H1 (cell line): ENCODE measurements at regions not wholly inside any gene's neighbourhood (a gene's known extent, or its start where the extent isn't known, plus 50 kb on each side); places are given as distances from the start of the nearest gene placed in this dataset.

Experiments
- CTCF ChIA-PET: fragments of 300-600 bp; sonication (Branson Sonifier 250); formaldehyde crosslinking; loops from one replicate; lab custom pipeline; 2021; ENCODE audit not compliant: partially characterized antibody; lab: Charles Lee
- POLR2A ChIA-PET: fragments of 300-600 bp; sonication (Branson Sonifier 250); formaldehyde crosslinking; loops from one replicate; lab custom pipeline; 2021; ENCODE audit warnings: inconsistent platforms; ENCODE audit not compliant: partially characterized antibody; lab: Charles Lee
- DNase-seq, 2 experiments: peaks; one replicate each; pipeline versions ENCODE4 v3.0.0 to v3.0.0-alpha.2; 2010 to 2022; ENCODE audit warnings: low spot score in 2 of 2, low read depth in 1 of 2, mixed read lengths in 1 of 2
- FAIRE-seq: peaks from 2 replicates; lab custom pipeline; 2011; peaks lifted over from hg19 to GRCh38; lab: Jason Lieb, UNC
- H2AFZ ChIP-seq: 2 replicates; pipeline ENCODE4 v1.8.1; 2012; ENCODE audit warnings: low read length, inconsistent platforms
- H2AK5ac ChIP-seq: 2 replicates; pipeline ENCODE4 v1.6.1; 2013; ENCODE audit warnings: low read depth, low read length
- H2BK120ac ChIP-seq: replicated peaks from 2 replicates; pipeline ENCODE3; 2013; ENCODE audit warnings: low read depth, low read length, inconsistent platforms
- H2BK12ac ChIP-seq: 2 replicates; pipeline ENCODE4 v1.6.1; 2013; ENCODE audit warnings: low read depth, low read length
- H2BK15ac ChIP-seq: 2 replicates; pipeline ENCODE4 v1.6.1; 2013; ENCODE audit warnings: low read length
- H2BK20ac ChIP-seq: 2 replicates; pipeline ENCODE4 v1.6.1; 2013; ENCODE audit warnings: low read length
- H2BK5ac ChIP-seq: 2 replicates; pipeline ENCODE4 v1.6.1; 2013; ENCODE audit warnings: low read depth, low read length
- H3K14ac ChIP-seq: 2 replicates; pipeline ENCODE4 v1.6.1; 2013; ENCODE audit warnings: inconsistent platforms; ENCODE audit not compliant: insufficient read length
- H3K18ac ChIP-seq: 2 replicates; pipeline ENCODE4 v1.6.1; 2013; ENCODE audit warnings: low read length; ENCODE audit errors: extremely low read depth
- H3K23ac ChIP-seq: 2 replicates; pipeline ENCODE4 v1.6.1; 2013; ENCODE audit warnings: inconsistent platforms; ENCODE audit not compliant: insufficient read length
- H3K23me2 ChIP-seq: 2 replicates; pipeline ENCODE4 v1.6.1; 2013; ENCODE audit warnings: low read depth, low read length
- H3K27ac ChIP-seq: 2 replicates; pipeline ENCODE4 v1.6.1; 2011; ENCODE audit warnings: low read depth, low read length, inconsistent platforms
- H3K27me3 ChIP-seq, 4 experiments: replicated peaks in 1 of 4; 1 replicate in 1 of 4; 2 replicates in 3 of 4; pipeline versions ENCODE4 v1.6.1 to v1.8.1; 2011 to 2013; ENCODE audit warnings: low read length in 3 of 4, mild to moderate bottlenecking in 3 of 4, inconsistent platforms in 2 of 4, mixed read lengths in 2 of 4, moderate library complexity in 1 of 4; ENCODE audit not compliant: control insufficient read depth in 3 of 4, insufficient read depth in 3 of 4; ENCODE audit errors: extremely low read depth in 1 of 4
- H3K36me3 ChIP-seq, 4 experiments: 2 replicates each; pipeline versions ENCODE4 v1.6.1 to v1.8.1; 2011 to 2013; ENCODE audit warnings: mild to moderate bottlenecking in 4 of 4, low read length in 3 of 4, moderate library complexity in 2 of 4, control low read depth in 1 of 4, inconsistent platforms in 1 of 4; ENCODE audit not compliant: insufficient read depth in 4 of 4, control insufficient read depth in 2 of 4
- H3K4ac ChIP-seq: replicated peaks from 2 replicates; pipeline ENCODE3; 2013; ENCODE audit warnings: low read length, low read depth, mixed read lengths, inconsistent platforms; ENCODE audit not compliant: insufficient read length
- H3K4me1 ChIP-seq, 4 experiments: replicated peaks in 1 of 4; 1 replicate in 1 of 4; 2 replicates in 3 of 4; pipeline versions ENCODE4 v1.6.1 to v1.8.1; 2011 to 2013; ENCODE audit warnings: low read length in 3 of 4, inconsistent platforms in 2 of 4, mixed read lengths in 1 of 4; ENCODE audit not compliant: insufficient read depth in 4 of 4, control insufficient read depth in 3 of 4
- H3K4me2 ChIP-seq, 2 experiments: 2 replicates each; pipeline versions ENCODE4 v1.6.1 to v1.8.1; 2011 to 2013; ENCODE audit warnings: low read depth in 2 of 2, low read length in 2 of 2, control low read depth in 1 of 2, inconsistent platforms in 1 of 2, mild to moderate bottlenecking in 1 of 2; ENCODE audit not compliant: insufficient read depth in 1 of 2
- H3K4me3 ChIP-seq, 4 experiments: fragments of 200-600, 300-600 bp in 1 of 4; sonication (generic), shearing (Covaris generic), sonication (Bioruptor Twin) in 1 of 4; 2 replicates each; pipeline versions ENCODE4 v1.5.1 to v1.8.1; 2011 to 2016; ENCODE audit warnings: low read length in 4 of 4, low read depth in 3 of 4, control low read depth in 2 of 4, inconsistent platforms in 2 of 4, mild to moderate bottlenecking in 2 of 4, mixed read lengths in 1 of 4, moderate library complexity in 1 of 4; ENCODE audit not compliant: insufficient read depth in 2 of 4; ENCODE audit errors: extremely low read depth in 1 of 4
- H3K56ac ChIP-seq: replicated peaks from 2 replicates; pipeline ENCODE3; 2013; ENCODE audit warnings: low read depth, mild to moderate bottlenecking, mixed read lengths, low read length, inconsistent platforms; ENCODE audit not compliant: insufficient read length
- H3K79me1 ChIP-seq: 2 replicates; pipeline ENCODE4 v1.6.1; 2013; ENCODE audit warnings: low read depth, low read length, control low read depth
- H3K79me2 ChIP-seq, 2 experiments: 2 replicates each; pipeline versions ENCODE4 v1.6.1 to v1.8.1; 2012 to 2013; ENCODE audit warnings: low read length in 2 of 2, mild to moderate bottlenecking in 2 of 2, inconsistent platforms in 1 of 2; ENCODE audit not compliant: insufficient read depth in 2 of 2, control insufficient read depth in 1 of 2
- H3K9ac ChIP-seq, 4 experiments: replicated peaks in 1 of 4; 1 replicate in 1 of 4; 2 replicates in 3 of 4; pipeline versions ENCODE4 v1.6.1 to v1.8.1; 2011 to 2013; ENCODE audit warnings: low read depth in 3 of 4, low read length in 3 of 4, control low read depth in 2 of 4, mild to moderate bottlenecking in 2 of 4, moderate library complexity in 2 of 4, inconsistent platforms in 1 of 4; ENCODE audit errors: extremely low read depth in 1 of 4
- H3K9me3 ChIP-seq, 2 experiments: 2 replicates each; pipeline versions ENCODE4 v1.6.1 to v1.8.1; 2012 to 2013; ENCODE audit warnings: mild to moderate bottlenecking in 2 of 2, moderate library complexity in 2 of 2, control low read depth in 1 of 2, inconsistent platforms in 1 of 2, low read depth in 1 of 2, low read length in 1 of 2, mixed read lengths in 1 of 2; ENCODE audit not compliant: insufficient read depth in 2 of 2
- H4K20me1 ChIP-seq, 2 experiments: replicated peaks in 1 of 2; 2 replicates each; pipeline versions ENCODE3 to v1.8.1; 2011 to 2013; ENCODE audit warnings: inconsistent platforms in 2 of 2, low read length in 2 of 2, mild to moderate bottlenecking in 1 of 2; ENCODE audit not compliant: insufficient read depth in 2 of 2, control insufficient read depth in 1 of 2
- H4K5ac ChIP-seq: 2 replicates; pipeline ENCODE4 v1.6.1; 2013; ENCODE audit warnings: low read length, low read depth, mixed read lengths, inconsistent platforms; ENCODE audit not compliant: insufficient read length
- H4K8ac ChIP-seq: 2 replicates; pipeline ENCODE4 v1.8.0; 2013; ENCODE audit warnings: mild to moderate bottlenecking, moderate library complexity, low read length, inconsistent platforms; ENCODE audit not compliant: insufficient read depth; ENCODE audit errors: extremely low read depth
- H4K91ac ChIP-seq: replicated peaks from 2 replicates; pipeline ENCODE3; 2013; ENCODE audit warnings: low read length, mixed read lengths, inconsistent platforms; ENCODE audit not compliant: insufficient read length
- GTF2F1 ChIP-seq: IDR thresholded peaks from 2 replicates; pipeline ENCODE4 v1.6.1; 2012; ENCODE audit warnings: low read depth, low read length, improper control_type of control experiment, borderline replicate concordance
- PHF8 ChIP-seq: fragments of 200-600 bp; sonication (generic); conservative IDR thresholded peaks from 2 replicates; pipeline ENCODE4 v1.7.1; 2012; ENCODE audit warnings: low read depth, mild to moderate bottlenecking, inconsistent platforms, low read length, moderate library complexity
- SIX5 ChIP-seq: IDR thresholded peaks from 2 replicates; pipeline ENCODE4 v1.6.1; 2011; ENCODE audit warnings: mild to moderate bottlenecking, low read depth, low read length

DNA sequence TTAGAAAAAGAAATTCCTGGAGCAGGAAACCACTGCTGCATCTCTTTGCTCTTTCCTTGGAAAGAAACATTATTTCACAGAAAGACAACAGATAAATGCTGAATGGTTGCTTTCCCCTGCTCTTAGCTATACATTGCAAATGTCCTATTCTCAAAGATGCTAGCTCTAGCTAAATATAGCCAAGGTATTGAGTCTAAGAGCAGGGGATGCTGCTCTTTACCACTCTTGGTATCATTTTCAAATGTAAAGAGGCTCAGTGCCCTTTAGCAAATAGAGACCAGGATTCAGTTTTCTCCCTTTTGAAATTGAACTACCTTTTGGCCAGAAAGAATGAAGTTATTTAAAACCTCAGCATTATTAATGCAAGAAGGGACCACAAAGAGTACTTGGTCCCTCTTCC, 104.0 kb upstream of the FUT8 start:
- Histone ChIP-seq H2BK12ac (no peak overlapping the region), H3K18ac (no peak overlapping the region), H3K4me1 (peaks cover 0 to 3% (median 1%) of the 10 kb centered on the region in 4 experiments; a peak in 2 of 7 replicates), H3K79me2 (no peaks in the 10 kb centered on the region), H3K9ac (no peak overlapping the region), H2AK5ac (no peak overlapping the region), H2BK120ac (no peak overlapping the region), H3K79me1 (no peaks in the 10 kb centered on the region), H4K91ac (no peak overlapping the region), H2BK15ac (no peak overlapping the region), H3K4me2 (no peak overlapping the region), H3K56ac (no peak overlapping the region), H3K4ac (no peak overlapping the region), H4K5ac (no peak overlapping the region), H2BK5ac (no peak overlapping the region), H2AFZ (no peak overlapping the region), H2BK20ac (no peak overlapping the region), H3K27ac (no peak overlapping the region), H3K4me3 (no peak overlapping the region), H3K14ac (no peak overlapping the region), H3K23ac (no peak overlapping the region), H4K8ac (no peak overlapping the region), H3K23me2 (no peaks in the 10 kb centered on the region), H4K20me1 (no peaks in the 10 kb centered on the region), H3K9me3 (no peaks in the 10 kb centered on the region), H3K27me3 (no peaks in the 10 kb centered on the region), H3K36me3 (no peaks in the 10 kb centered on the region)
- POLR2A ChIA-PET, result no interaction called here
- FAIRE-seq (no peak), DNase-seq (no peak)
- CTCF ChIA-PET, result no interaction called here
- TF ChIP-seq PHF8 (no peak), SIX5 (no peak), GTF2F1 (no peak)
